AG04450 (cell line): ENCODE measurements at regions not wholly inside any gene's neighbourhood (a gene's known extent, or its start where the extent isn't known, plus 50 kb on each side); places are given as distances from the start of the nearest gene placed in this dataset.

Experiments used
- CTCF ChIA-PET: fragments of 300-600, 350-600 bp; formaldehyde crosslinking; extraction: SDS; loops from one replicate; lab custom pipeline; 2022; ENCODE audit warnings: antibody characterized with exemption, inconsistent platforms; lab: Charles Lee
- POLR2A ChIA-PET: fragments of 350-600 bp; formaldehyde crosslinking; extraction: SDS; loops from one replicate; lab custom pipeline; 2021; ENCODE audit warnings: antibody characterized with exemption, inconsistent platforms; lab: Yijun Ruan, JAX
- DNase-seq: peaks from one replicate; pipeline ENCODE4 v3.0.0-alpha.2; 2011; ENCODE audit warnings: low read depth, low spot score
- H3K27ac ChIP-seq: one replicate; pipeline ENCODE4 v1.5.1; 2012; ENCODE audit warnings: low read depth, low read length, control low read depth
- H3K27me3 ChIP-seq: one replicate; pipeline ENCODE4 v1.6.0; 2012; ENCODE audit warnings: low read length; ENCODE audit not compliant: control insufficient read depth, insufficient read depth
- H3K4me3 ChIP-seq: 2 replicates; pipeline ENCODE4 v1.5.1; 2011; ENCODE audit warnings: mild to moderate bottlenecking, low read depth, low read length, control low read depth
- H3K9me3 ChIP-seq: 2 replicates; pipeline ENCODE4 v1.5.1; 2012; ENCODE audit warnings: low read length; ENCODE audit not compliant: control insufficient read depth, insufficient read depth
- TF ChIP-seq, protein P1 (sequence below): IDR thresholded peaks from 2 replicates; pipeline ENCODE4 v1.5.1; 2011; ENCODE audit warnings: low read depth, low read length, control low read depth, inconsistent platforms

DNA sequence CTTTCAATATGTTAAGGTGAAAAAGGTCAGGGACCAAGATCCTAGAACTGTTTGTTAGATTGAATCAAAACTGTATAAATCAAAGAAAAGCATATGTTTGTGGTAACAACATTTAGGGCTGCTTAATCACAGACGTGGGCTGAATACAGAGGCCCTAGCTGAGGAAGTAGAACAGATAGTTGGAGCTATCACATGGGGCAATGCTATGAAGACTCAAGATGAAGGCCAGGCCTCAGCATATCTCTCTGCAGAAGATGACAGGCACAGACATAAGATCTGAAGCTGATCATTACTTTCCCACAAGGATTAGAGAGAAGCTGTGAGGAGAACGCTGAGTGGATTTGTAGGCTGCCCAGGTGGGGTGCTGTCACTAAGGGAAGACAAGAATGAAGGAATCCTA lies 158.6 kb upstream of the CARD18 start:
- no peak overlapping the region for H3K27ac ChIP-seq
- POLR2A ChIA-PET, result no interaction called here
- TF ChIP-seq, protein P1, sequence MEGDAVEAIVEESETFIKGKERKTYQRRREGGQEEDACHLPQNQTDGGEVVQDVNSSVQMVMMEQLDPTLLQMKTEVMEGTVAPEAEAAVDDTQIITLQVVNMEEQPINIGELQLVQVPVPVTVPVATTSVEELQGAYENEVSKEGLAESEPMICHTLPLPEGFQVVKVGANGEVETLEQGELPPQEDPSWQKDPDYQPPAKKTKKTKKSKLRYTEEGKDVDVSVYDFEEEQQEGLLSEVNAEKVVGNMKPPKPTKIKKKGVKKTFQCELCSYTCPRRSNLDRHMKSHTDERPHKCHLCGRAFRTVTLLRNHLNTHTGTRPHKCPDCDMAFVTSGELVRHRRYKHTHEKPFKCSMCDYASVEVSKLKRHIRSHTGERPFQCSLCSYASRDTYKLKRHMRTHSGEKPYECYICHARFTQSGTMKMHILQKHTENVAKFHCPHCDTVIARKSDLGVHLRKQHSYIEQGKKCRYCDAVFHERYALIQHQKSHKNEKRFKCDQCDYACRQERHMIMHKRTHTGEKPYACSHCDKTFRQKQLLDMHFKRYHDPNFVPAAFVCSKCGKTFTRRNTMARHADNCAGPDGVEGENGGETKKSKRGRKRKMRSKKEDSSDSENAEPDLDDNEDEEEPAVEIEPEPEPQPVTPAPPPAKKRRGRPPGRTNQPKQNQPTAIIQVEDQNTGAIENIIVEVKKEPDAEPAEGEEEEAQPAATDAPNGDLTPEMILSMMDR, result no peak
- CTCF ChIA-PET, result no interaction called here
- H3K9me3 ChIP-seq, result no peaks in the 10 kb centered on the region
- no peaks in the 10 kb centered on the region for H3K27me3 ChIP-seq
- no peak overlapping the region for H3K4me3 ChIP-seq
- DNase-seq, result no peak

DNA sequence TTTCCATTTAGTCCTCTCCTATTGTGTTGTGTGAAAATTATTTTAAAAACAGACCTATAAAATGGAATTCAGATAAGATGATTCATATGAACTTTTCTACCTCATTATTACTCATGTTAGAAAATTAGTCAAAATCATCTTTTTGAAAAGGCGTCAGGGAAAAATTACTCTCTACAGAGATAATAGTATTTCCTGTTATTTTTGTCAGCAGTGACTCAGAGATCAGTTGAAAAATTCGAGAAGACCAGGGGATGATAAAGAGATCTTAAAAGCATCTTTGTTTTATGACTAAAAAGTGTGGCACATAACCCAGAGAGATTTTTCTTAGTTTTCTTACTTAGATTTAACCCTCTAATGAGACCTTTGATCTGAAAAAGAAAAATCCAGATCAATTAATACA lies 157.9 kb upstream of the CARD18 start:
- no peak overlapping the region for H3K4me3 ChIP-seq
- TF ChIP-seq, protein P1, result no peak
- ChIA-PET POLR2A (no interaction called here), CTCF (no interaction called here)
- H3K27ac ChIP-seq, result no peak overlapping the region
- DNase-seq, result no peak
- no peaks in the 10 kb centered on the region for H3K27me3 ChIP-seq
- no peaks in the 10 kb centered on the region for H3K9me3 ChIP-seq

GRCh38 chr11:105296806-105297205 lies 157.2 kb upstream of the CARD18 start:
- no peak overlapping the region for H3K27ac ChIP-seq
- no peak overlapping the region for H3K4me3 ChIP-seq
- TF ChIP-seq, protein P1, result no peak
- no peak for DNase-seq
- POLR2A ChIA-PET, result no interaction called here
- H3K27me3 ChIP-seq, result no peaks in the 10 kb centered on the region
- CTCF ChIA-PET, result no interaction called here
- H3K9me3 ChIP-seq, result no peaks in the 10 kb centered on the region

DNA sequence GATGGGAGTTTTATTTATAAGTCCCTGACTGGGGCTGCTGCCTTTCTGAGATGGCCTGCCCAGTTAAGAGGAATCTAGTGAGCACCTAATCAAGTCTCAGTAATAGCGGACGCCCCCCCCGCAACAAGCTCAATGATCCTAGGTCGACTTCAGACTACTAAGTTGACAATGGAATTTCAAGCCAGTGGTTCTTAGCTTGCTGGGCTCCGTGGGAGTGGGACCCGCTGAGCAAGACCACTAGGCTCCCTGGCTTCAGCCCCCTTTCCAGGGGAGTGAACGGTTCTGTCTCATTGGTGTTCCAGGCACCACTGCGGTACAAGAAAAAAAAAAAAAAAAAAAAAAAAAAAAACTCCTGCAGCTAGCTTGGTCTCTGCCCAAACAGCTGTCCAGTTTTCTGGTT lies 156.8 kb upstream of the CARD18 start:
- POLR2A ChIA-PET, result no interaction called here
- no peaks in the 10 kb centered on the region for H3K9me3 ChIP-seq
- no peak overlapping the region for H3K4me3 ChIP-seq
- H3K27ac ChIP-seq, result no peak overlapping the region
- CTCF ChIA-PET, result no interaction called here
- DNase-seq, result no peak
- TF ChIP-seq, protein P1, result no peak
- no peaks in the 10 kb centered on the region for H3K27me3 ChIP-seq

DNA sequence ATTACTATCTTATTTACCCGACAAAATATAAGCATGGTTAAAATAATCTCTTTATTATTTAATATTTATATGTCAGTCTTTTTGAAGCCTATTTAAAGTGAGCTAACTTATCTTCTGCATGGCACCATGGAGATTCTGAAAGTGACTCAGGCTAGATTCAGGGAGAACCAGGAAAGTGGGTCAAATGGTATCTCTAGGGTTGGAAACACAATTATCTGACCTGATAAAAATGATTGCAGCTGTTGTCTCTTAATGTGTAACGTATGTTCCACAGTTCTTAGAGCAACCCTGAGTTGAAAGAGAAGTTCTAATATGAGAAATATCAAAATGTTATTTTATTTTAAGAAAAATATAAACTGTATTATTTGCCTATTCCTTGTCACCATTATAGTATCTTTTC lies 143.1 kb upstream of the CARD18 start:
- ChIA-PET CTCF (no interaction called here), POLR2A (no interaction called here)
- Histone ChIP-seq H3K27me3 (no peaks in the 10 kb centered on the region), H3K9me3 (no peaks in the 10 kb centered on the region), H3K4me3 (no peak overlapping the region), H3K27ac (no peak overlapping the region)
- DNase-seq, result no peak
- TF ChIP-seq, protein P1, result no peak
